SK-N-SH (cell line): ENCODE measurements at regions not wholly inside any gene's neighbourhood (a gene's known extent, or its start where the extent isn't known, plus 50 kb on each side); places are given as distances from the start of the nearest gene placed in this dataset.

Experiments
- EZH2phosphoT487 ChIP-seq: fragments of 200-600 bp; sonication (generic); IDR thresholded peaks from 2 replicates; pipeline ENCODE4 v1.6.1; 2017; ENCODE audit warnings: low read depth, mixed run types, mild to moderate bottlenecking, antibody characterized with exemption, moderate library complexity, borderline replicate concordance
- GABPA ChIP-seq: IDR thresholded peaks from 2 replicates; pipeline ENCODE4 v1.4.0; 2012; ENCODE audit warnings: low read depth, mild to moderate bottlenecking
- JUND ChIP-seq: IDR thresholded peaks from 2 replicates; pipeline ENCODE4 v1.4.0; 2012
- MXI1 ChIP-seq: IDR thresholded peaks from 2 replicates; pipeline ENCODE4 v1.6.1; 2012; ENCODE audit warnings: mild to moderate bottlenecking, low read depth, low read length, improper control_type of control experiment
- NRF1 ChIP-seq: IDR thresholded peaks from 2 replicates; pipeline ENCODE4 v1.6.1; 2012; ENCODE audit warnings: low read depth, mild to moderate bottlenecking, low read length
- POLR2AphosphoS5 ChIP-seq: IDR thresholded peaks from 2 replicates; pipeline ENCODE4 v1.6.1; 2012; ENCODE audit warnings: low read depth, low read length
- RAD21 ChIP-seq: IDR thresholded peaks from 2 replicates; pipeline ENCODE4 v1.6.1; 2012; ENCODE audit warnings: mild to moderate bottlenecking, low read length
- RFX5 ChIP-seq: IDR thresholded peaks from 2 replicates; pipeline ENCODE4 v1.6.1; 2012; ENCODE audit warnings: mild to moderate bottlenecking, improper control_type of control experiment, low read length
- SIN3A ChIP-seq: IDR thresholded peaks from 2 replicates; pipeline ENCODE4 v1.6.1; 2012; ENCODE audit warnings: low read depth, mild to moderate bottlenecking, low read length, moderate library complexity, borderline replicate concordance
- TAF1 ChIP-seq: IDR thresholded peaks from 2 replicates; pipeline ENCODE4 v1.6.1; 2012; ENCODE audit warnings: low read depth, mild to moderate bottlenecking, low read length, moderate library complexity, borderline replicate concordance
- TF ChIP-seq, protein P1 (sequence below): fragments of 200-600 bp; sonication (generic); IDR thresholded peaks from 2 replicates; pipeline ENCODE4 v1.6.1; 2017; ENCODE audit warnings: antibody characterized with exemption, mild to moderate bottlenecking, moderate library complexity
- TF ChIP-seq, protein P2 (sequence below): IDR thresholded peaks from 2 replicates; pipeline ENCODE4 v1.6.1; 2012; ENCODE audit warnings: mild to moderate bottlenecking, low read depth, low read length, moderate library complexity

DNA sequence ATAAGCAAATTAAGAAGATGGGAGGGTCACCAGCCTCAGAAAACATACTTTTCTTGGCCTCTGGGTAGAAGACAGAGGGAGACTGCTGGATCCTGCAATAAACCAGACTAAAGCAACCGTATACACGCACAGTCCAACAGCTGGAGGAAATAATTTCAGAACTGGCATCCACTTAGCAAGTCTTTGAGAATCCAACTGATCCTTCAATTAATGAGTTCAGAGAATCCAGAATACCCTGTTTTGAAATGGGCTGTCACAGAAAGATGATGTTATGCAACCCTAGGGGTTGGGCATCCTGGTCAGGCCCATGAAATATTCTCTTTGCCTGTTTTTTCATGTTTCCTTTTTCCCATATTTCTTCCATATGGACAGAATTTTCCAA is 134.0 kb upstream of the MAGI3 start:
- TF ChIP-seq RFX5 (no peak), RAD21 (no peak), GABPA (no peak), POLR2AphosphoS5 (no peak), JUND (no peak), MXI1 (no peak), NRF1 (no peak), SIN3A (no peak), EZH2phosphoT487 (no peak), TAF1 (no peak)
- TF ChIP-seq, protein P1, sequence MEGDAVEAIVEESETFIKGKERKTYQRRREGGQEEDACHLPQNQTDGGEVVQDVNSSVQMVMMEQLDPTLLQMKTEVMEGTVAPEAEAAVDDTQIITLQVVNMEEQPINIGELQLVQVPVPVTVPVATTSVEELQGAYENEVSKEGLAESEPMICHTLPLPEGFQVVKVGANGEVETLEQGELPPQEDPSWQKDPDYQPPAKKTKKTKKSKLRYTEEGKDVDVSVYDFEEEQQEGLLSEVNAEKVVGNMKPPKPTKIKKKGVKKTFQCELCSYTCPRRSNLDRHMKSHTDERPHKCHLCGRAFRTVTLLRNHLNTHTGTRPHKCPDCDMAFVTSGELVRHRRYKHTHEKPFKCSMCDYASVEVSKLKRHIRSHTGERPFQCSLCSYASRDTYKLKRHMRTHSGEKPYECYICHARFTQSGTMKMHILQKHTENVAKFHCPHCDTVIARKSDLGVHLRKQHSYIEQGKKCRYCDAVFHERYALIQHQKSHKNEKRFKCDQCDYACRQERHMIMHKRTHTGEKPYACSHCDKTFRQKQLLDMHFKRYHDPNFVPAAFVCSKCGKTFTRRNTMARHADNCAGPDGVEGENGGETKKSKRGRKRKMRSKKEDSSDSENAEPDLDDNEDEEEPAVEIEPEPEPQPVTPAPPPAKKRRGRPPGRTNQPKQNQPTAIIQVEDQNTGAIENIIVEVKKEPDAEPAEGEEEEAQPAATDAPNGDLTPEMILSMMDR: no peak
- TF ChIP-seq, protein P2, sequence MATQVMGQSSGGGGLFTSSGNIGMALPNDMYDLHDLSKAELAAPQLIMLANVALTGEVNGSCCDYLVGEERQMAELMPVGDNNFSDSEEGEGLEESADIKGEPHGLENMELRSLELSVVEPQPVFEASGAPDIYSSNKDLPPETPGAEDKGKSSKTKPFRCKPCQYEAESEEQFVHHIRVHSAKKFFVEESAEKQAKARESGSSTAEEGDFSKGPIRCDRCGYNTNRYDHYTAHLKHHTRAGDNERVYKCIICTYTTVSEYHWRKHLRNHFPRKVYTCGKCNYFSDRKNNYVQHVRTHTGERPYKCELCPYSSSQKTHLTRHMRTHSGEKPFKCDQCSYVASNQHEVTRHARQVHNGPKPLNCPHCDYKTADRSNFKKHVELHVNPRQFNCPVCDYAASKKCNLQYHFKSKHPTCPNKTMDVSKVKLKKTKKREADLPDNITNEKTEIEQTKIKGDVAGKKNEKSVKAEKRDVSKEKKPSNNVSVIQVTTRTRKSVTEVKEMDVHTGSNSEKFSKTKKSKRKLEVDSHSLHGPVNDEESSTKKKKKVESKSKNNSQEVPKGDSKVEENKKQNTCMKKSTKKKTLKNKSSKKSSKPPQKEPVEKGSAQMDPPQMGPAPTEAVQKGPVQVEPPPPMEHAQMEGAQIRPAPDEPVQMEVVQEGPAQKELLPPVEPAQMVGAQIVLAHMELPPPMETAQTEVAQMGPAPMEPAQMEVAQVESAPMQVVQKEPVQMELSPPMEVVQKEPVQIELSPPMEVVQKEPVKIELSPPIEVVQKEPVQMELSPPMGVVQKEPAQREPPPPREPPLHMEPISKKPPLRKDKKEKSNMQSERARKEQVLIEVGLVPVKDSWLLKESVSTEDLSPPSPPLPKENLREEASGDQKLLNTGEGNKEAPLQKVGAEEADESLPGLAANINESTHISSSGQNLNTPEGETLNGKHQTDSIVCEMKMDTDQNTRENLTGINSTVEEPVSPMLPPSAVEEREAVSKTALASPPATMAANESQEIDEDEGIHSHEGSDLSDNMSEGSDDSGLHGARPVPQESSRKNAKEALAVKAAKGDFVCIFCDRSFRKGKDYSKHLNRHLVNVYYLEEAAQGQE: no peak
